H9 (cell line): ENCODE measurements at regions not wholly inside any gene's neighbourhood (a gene's known extent, or its start where the extent isn't known, plus 50 kb on each side); places are given as distances from the start of the nearest gene placed in this dataset.

Source experiments
- DNase-seq: peaks from one replicate; pipeline ENCODE4 v3.0.0-alpha.2; 2017
- H2AFZ ChIP-seq: one replicate; pipeline ENCODE4 v1.6.1; 2013; ENCODE audit warnings: mild to moderate bottlenecking, low read length, control low read depth, moderate library complexity
- H2AK5ac ChIP-seq: 2 replicates; pipeline ENCODE4 v1.6.1; 2013; ENCODE audit warnings: low read length, control low read depth, mixed read lengths; ENCODE audit not compliant: insufficient read length
- H2BK120ac ChIP-seq: one replicate; pipeline ENCODE4 v1.6.1; 2013; ENCODE audit warnings: low read depth, mild to moderate bottlenecking, low read length, control low read depth, inconsistent platforms; ENCODE audit not compliant: poor library complexity, severe bottlenecking
- H2BK12ac ChIP-seq: 2 replicates; pipeline ENCODE4 v1.6.1; 2013; ENCODE audit warnings: low read length, control low read depth, mixed read lengths, low read depth; ENCODE audit not compliant: insufficient read length
- H2BK15ac ChIP-seq: 2 replicates; pipeline ENCODE4 v1.6.1; 2013; ENCODE audit warnings: low read depth, low read length, control low read depth
- H2BK20ac ChIP-seq: one replicate; pipeline ENCODE4 v1.6.1; 2013; ENCODE audit warnings: low read depth, mild to moderate bottlenecking, low read length, control low read depth, inconsistent platforms; ENCODE audit not compliant: poor library complexity, severe bottlenecking
- H2BK5ac ChIP-seq: 2 replicates; pipeline ENCODE4 v1.6.1; 2013; ENCODE audit warnings: low read length, control low read depth, mixed read lengths; ENCODE audit not compliant: insufficient read length
- H3K14ac ChIP-seq: 2 replicates; pipeline ENCODE4 v1.6.1; 2013; ENCODE audit warnings: low read length, control low read depth; ENCODE audit not compliant: insufficient read depth
- H3K18ac ChIP-seq: 2 replicates; pipeline ENCODE4 v1.6.1; 2013; ENCODE audit warnings: low read depth, mild to moderate bottlenecking, mixed read lengths, low read length, control low read depth; ENCODE audit not compliant: insufficient read length
- H3K23ac ChIP-seq: 2 replicates; pipeline ENCODE4 v1.6.1; 2013; ENCODE audit warnings: low read length, control low read depth, mixed read lengths, low read depth; ENCODE audit not compliant: insufficient read length
- H3K23me2 ChIP-seq: 2 replicates; pipeline ENCODE4 v1.6.1; 2013; ENCODE audit warnings: low read depth, mild to moderate bottlenecking, mixed read lengths, low read length, control low read depth; ENCODE audit not compliant: insufficient read length, poor library complexity, severe bottlenecking
- H3K27ac ChIP-seq: 2 replicates; pipeline ENCODE4 v1.5.1; 2013; ENCODE audit warnings: low read length, control low read depth, mixed read lengths, low read depth; ENCODE audit not compliant: insufficient read length
- H3K27me3 ChIP-seq: 2 replicates; pipeline ENCODE4 v1.6.1; 2013; ENCODE audit warnings: low read length, control low read depth, inconsistent platforms; ENCODE audit not compliant: insufficient read depth
- H3K4ac ChIP-seq: 2 replicates; pipeline ENCODE4 v1.6.1; 2013; ENCODE audit warnings: low read depth, mild to moderate bottlenecking, control low read depth, inconsistent platforms, low read length, moderate library complexity
- H3K4me1 ChIP-seq: 2 replicates; pipeline ENCODE4 v1.6.1; 2013; ENCODE audit warnings: low read length, control low read depth, inconsistent platforms; ENCODE audit not compliant: insufficient read depth
- H3K4me2 ChIP-seq: 2 replicates; pipeline ENCODE4 v1.6.1; 2013; ENCODE audit warnings: low read length, control low read depth, mixed read lengths; ENCODE audit not compliant: insufficient read length, insufficient read depth
- H3K56ac ChIP-seq: 2 replicates; pipeline ENCODE4 v1.6.1; 2013; ENCODE audit warnings: low read depth, mild to moderate bottlenecking, mixed read lengths, low read length, control low read depth; ENCODE audit not compliant: insufficient read length
- H3K79me1 ChIP-seq: 2 replicates; pipeline ENCODE4 v1.6.1; 2013; ENCODE audit warnings: low read depth, mild to moderate bottlenecking, moderate library complexity, low read length, control low read depth, inconsistent platforms; ENCODE audit not compliant: insufficient read depth, poor library complexity, severe bottlenecking
- H3K79me2 ChIP-seq: 2 replicates; pipeline ENCODE4 v1.6.1; 2013; ENCODE audit warnings: low read length, control low read depth, inconsistent platforms; ENCODE audit not compliant: insufficient read depth
- H3K9ac ChIP-seq: 2 replicates; pipeline ENCODE4 v1.6.1; 2013; ENCODE audit warnings: low read length, control low read depth, mixed read lengths; ENCODE audit not compliant: insufficient read length; ENCODE audit errors: extremely low read depth
- H3K9me3 ChIP-seq: one replicate; pipeline ENCODE4 v1.6.1; 2013; ENCODE audit warnings: low read depth, low read length, inconsistent platforms; ENCODE audit not compliant: control insufficient read depth
- H3T11ph ChIP-seq: one replicate; pipeline ENCODE4 v1.6.1; 2013; ENCODE audit warnings: mild to moderate bottlenecking, low read length, control low read depth, inconsistent platforms
- H4K20me1 ChIP-seq: one replicate; pipeline ENCODE4 v1.6.1; 2013; ENCODE audit not compliant: control insufficient read depth, insufficient read length, insufficient read depth
- H4K5ac ChIP-seq: 2 replicates; pipeline ENCODE4 v1.6.1; 2013; ENCODE audit warnings: low read depth, mild to moderate bottlenecking, mixed read lengths, low read length, control low read depth; ENCODE audit not compliant: insufficient read length
- H4K8ac ChIP-seq: replicated peaks from 2 replicates; pipeline ENCODE4 v1.6.1; 2013; ENCODE audit warnings: low read length, control low read depth, mixed read lengths, low read depth; ENCODE audit not compliant: insufficient read length
- H4K91ac ChIP-seq: 2 replicates; pipeline ENCODE4 v1.6.1; 2013; ENCODE audit warnings: low read depth, mild to moderate bottlenecking, moderate library complexity, mixed read lengths, low read length, control low read depth; ENCODE audit not compliant: insufficient read length
- H3K27ac Mint-ChIP-seq, 3 experiments: 2 replicates in 2 of 3; 3 replicates in 1 of 3; pipeline ENCODE4 v1.8.0; 2020 to 2021; ENCODE audit warnings: mixed read lengths in 3 of 3, mild to moderate bottlenecking in 1 of 3, moderate library complexity in 1 of 3
- H3K27me3 Mint-ChIP-seq: 2 replicates; pipeline ENCODE4 v1.8.0; 2021; ENCODE audit warnings: low read depth, mild to moderate bottlenecking, moderate library complexity, mixed read lengths
- H3K36me3 Mint-ChIP-seq, 3 experiments: 2 replicates in 2 of 3; 3 replicates in 1 of 3; pipeline ENCODE4 v1.8.0; 2020 to 2021; ENCODE audit warnings: low read depth in 3 of 3, mixed read lengths in 3 of 3; ENCODE audit not compliant: insufficient read depth in 1 of 3
- H3K4me1 Mint-ChIP-seq, 2 experiments: 2 replicates each; pipeline ENCODE4 v1.8.0; 2020; ENCODE audit warnings: mixed read lengths in 2 of 2
- H3K4me3 Mint-ChIP-seq, 2 experiments: 2 replicates in 1 of 2; 3 replicates in 1 of 2; pipeline ENCODE4 v1.8.0; 2020 to 2021; ENCODE audit warnings: mild to moderate bottlenecking in 2 of 2, mixed read lengths in 2 of 2, moderate library complexity in 1 of 2
- H3K9me3 Mint-ChIP-seq, 2 experiments: 2 replicates in 1 of 2; 3 replicates in 1 of 2; pipeline ENCODE4 v1.8.0; 2020; ENCODE audit warnings: mild to moderate bottlenecking in 2 of 2, mixed read lengths in 2 of 2, moderate library complexity in 1 of 2
- CTCF ChIP-seq: fragments of 200-600 bp; sonication (generic); conservative IDR thresholded peaks from 3 replicates; pipeline ENCODE4 v1.8.0; 2021; ENCODE audit warnings: antibody characterized with exemption, mild to moderate bottlenecking
- WGBS: extraction: QIAGEN DNeasy Blood & Tissue Kit; methylation state at CpG from one replicate; pipeline ENCODE4 v1.1.7; 2013; ENCODE audit warnings: missing lambda C conversion rate, low lambda C conversion rate, mixed read lengths; ENCODE audit not compliant: insufficient read length; ENCODE audit errors: extremely low coverage; 5-methylcytosine and 5-hydroxymethylcytosine counted together

- Histone ChIP-seq H4K5ac (no peak overlapping the region), H2BK20ac (no peak overlapping the region), H2BK12ac (no peak overlapping the region), H3K23ac (no peak overlapping the region), H2AK5ac (no peak overlapping the region), H2BK15ac (no peak overlapping the region), H3T11ph (no peak overlapping the region), H3K14ac (no peak overlapping the region), H3K27me3 (no peaks in the 10 kb centered on the region), H3K79me1 (no peaks in the 10 kb centered on the region), H3K18ac (no peak overlapping the region), H3K27ac (no peak overlapping the region), H3K9me3 (no peaks in the 10 kb centered on the region), H3K23me2 (no peaks in the 10 kb centered on the region), H4K20me1 (no peaks in the 10 kb centered on the region), H3K4ac (no peak overlapping the region), H4K8ac (no peak overlapping the region), H3K79me2 (no peaks in the 10 kb centered on the region), H3K56ac (no peak overlapping the region), H2AFZ (no peak overlapping the region), H3K9ac (no peak overlapping the region), H4K91ac (no peak overlapping the region), H2BK120ac (no peak overlapping the region), H2BK5ac (no peak overlapping the region), H3K4me1 (peaks cover 2% of the 10 kb centered on the region; the same call in 1 of the 2 replicates), H3K4me2 (no peak overlapping the region)
- TF ChIP-seq CTCF: no peak
- no peaks in the 10 kb centered on the region; a peak in 1 of 5 replicates for H3K9me3 Mint-ChIP-seq
- DNase-seq: no peak
- H3K4me1 Mint-ChIP-seq: peaks cover 34 to 41% of the 10 kb centered on the region in 2 experiments
- H3K27me3 Mint-ChIP-seq: peaks cover 16% of the 10 kb centered on the region
- no peaks in the 10 kb centered on the region for H3K36me3 Mint-ChIP-seq
- WGBS: no CpG with 5 or more reads among the region's 2 CpGs
- no peak overlapping the region for H3K27ac Mint-ChIP-seq
- no peak overlapping the region for H3K4me3 Mint-ChIP-seq
Measured at GRCh38 chr10:83927166-83927565, 212.1 kb upstream of the GHITM start.
